SH-SY5Y (cell line): ENCODE measurements at regions not wholly inside any gene's neighbourhood (a gene's known extent, or its start where the extent isn't known, plus 50 kb on each side); places are given as distances from the start of the nearest gene placed in this dataset.

Experiments
- GATA2 ChIP-seq: IDR thresholded peaks from 2 replicates; pipeline ENCODE4 v1.6.1; 2011; ENCODE audit warnings: mild to moderate bottlenecking, low read depth, low read length
- GATA3 ChIP-seq: IDR thresholded peaks from 2 replicates; pipeline ENCODE4 v1.6.1; 2011; ENCODE audit warnings: low read depth, mild to moderate bottlenecking, low read length, moderate library complexity

DNA sequence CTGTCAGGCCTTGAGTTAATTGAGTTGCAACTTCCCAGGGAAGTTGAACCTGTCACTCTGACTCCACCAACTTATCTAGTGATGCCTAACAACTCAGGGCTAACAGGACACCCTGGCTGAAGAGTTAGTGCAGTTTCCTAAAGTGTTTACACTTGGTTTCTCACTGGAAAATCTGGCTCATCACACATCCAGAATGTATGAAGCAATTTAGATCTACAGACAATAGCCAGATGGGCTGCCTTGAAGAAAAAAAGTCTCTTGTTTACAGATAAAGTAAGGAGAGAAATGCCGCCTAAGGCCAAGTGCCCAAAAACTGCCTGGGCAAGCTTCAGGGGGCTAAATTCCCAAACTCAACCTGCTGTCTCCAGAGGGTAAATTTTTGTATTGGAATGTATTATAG is 446.3 kb upstream of the NCAM2 start:
- TF ChIP-seq GATA3 (no peak), GATA2 (no peak)
